HS-5 (cell line): ENCODE measurements at regions not wholly inside any gene's neighbourhood (a gene's known extent, or its start where the extent isn't known, plus 50 kb on each side); places are given as distances from the start of the nearest gene placed in this dataset.
"Not testable (repeated sequence)": the region's sequence is repeated elsewhere in the genome, so short reads cannot be mapped to it uniquely, and the experiment has no call there.

Experiments
- DNase-seq: peaks from one replicate; pipeline ENCODE4 v3.0.0-alpha.2; 2012; ENCODE audit warnings: low read depth

GRCh38 chr2:132324005-132324404 lies 92.6 kb upstream of the GPR39 start:
- DNase-seq: not testable (repeated sequence)

GRCh38 chr2:132332345-132333033 lies 84.1 kb upstream of the GPR39 start:
- not testable (repeated sequence) for DNase-seq

GRCh38 chr2:132337135-132337534 lies 79.5 kb upstream of the GPR39 start:
- not testable (repeated sequence) for DNase-seq

GRCh38 chr2:132337844-132338243 lies 78.8 kb upstream of the GPR39 start:
- not testable (repeated sequence) for DNase-seq

- peak; percentile 30 for DNase-seq
Observed at GRCh38 chr2:132347041-132347780, 69.4 kb upstream of the GPR39 start.

GRCh38 chr2:132349092-132349687 lies 67.4 kb upstream of the GPR39 start:
- not testable (repeated sequence) for DNase-seq

GRCh38 chr2:132351668-132352067 lies 64.9 kb upstream of the GPR39 start:
- not testable (repeated sequence) for DNase-seq

- DNase-seq: not testable (repeated sequence)
Observed at GRCh38 chr2:132352481-132353001, 64.1 kb upstream of the GPR39 start.

- DNase-seq: not testable (repeated sequence)
Observed at GRCh38 chr2:132353380-132353779, 63.2 kb upstream of the GPR39 start.

- not testable (repeated sequence) for DNase-seq
Observed at GRCh38 chr2:132360964-132361363, 55.6 kb upstream of the GPR39 start.

GRCh38 chr2:132361498-132361897 lies 55.1 kb upstream of the GPR39 start:
- not testable (repeated sequence) for DNase-seq

- not testable (repeated sequence) for DNase-seq
Observed at GRCh38 chr2:132363352-132363751, 53.3 kb upstream of the GPR39 start.

- not testable (repeated sequence) for DNase-seq
Observed at GRCh38 chr2:132365963-132366362, 50.6 kb upstream of the GPR39 start.

- DNase-seq: no peak
Observed at GRCh38 chr2:132366421-132367180, 50.0 kb upstream of the GPR39 start.
